Amygdala (tissue), 56 donors: ENCODE measurements at regions not wholly inside any gene's neighbourhood (a gene's known extent, or its start where the extent isn't known, plus 50 kb on each side); places are given as distances from the start of the nearest gene placed in this dataset.
A peak's percentile ranks its signal among the peaks of the same experiment; 100 is the strongest.

Source experiments
- DNase-seq, 56 donors: peaks; one replicate each; lab custom pipeline; 2025; lab: John Stamatoyannopoulos, UW

DNA sequence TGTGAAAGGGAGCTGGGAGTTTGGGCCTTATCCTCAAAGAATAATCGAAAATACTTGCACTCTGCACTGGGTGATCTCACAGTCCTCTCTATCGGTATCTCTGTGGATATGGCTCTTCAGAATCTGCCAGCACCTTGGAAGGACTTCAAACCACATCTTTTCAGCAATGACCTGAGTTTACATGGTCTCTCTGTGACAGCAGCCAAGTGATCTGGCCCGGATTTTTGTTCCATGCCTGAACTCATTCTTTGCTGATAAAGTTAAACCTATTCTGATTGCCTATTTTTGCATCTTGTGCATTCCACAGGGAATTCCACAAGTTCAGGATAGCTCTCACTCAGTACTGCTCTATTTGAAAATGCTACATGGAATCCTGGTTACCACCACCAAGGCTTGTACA lies 98.9 kb downstream of the HDGFL1 start:
- DNase-seq = no peak

DNA sequence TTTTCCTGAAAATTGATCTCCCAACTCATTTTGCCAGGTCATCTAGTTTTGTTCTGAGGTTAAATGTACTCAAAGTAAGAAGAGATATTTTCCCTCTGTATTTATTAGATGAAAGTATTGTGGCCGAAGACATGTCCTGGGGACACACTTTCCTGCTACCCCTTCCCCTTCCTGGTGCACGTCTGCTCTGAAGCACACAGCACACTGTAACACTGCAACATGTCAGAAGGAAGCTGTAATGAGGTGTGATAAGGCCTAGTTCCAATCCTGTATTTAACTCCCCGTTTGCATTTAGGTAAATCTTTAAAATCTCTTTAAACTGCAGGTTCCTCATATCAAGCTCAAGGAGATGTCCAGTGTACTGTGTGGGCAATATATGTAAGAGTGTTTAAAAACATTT lies 99.4 kb downstream of the HDGFL1 start:
- DNase-seq = no peak

DNA sequence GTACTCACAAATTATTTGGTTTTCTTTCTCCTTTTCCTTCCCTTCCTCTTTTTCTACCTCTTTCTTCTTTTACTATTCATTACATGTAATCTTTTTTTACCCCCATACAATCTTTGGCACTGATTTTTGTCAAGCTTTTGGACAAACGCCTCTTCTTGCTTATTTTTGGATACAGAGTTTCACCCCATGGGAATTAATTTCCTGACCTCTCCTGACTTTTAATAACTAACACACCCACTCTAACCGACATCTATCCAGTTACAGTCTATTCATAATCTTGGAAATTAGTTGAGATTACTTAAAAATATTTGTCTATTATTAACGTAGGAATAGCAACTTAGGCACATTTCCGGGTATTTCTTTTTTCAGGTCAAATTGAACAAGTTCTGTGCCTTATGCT lies 101.2 kb downstream of the HDGFL1 start:
- DNase-seq = no peak

DNA sequence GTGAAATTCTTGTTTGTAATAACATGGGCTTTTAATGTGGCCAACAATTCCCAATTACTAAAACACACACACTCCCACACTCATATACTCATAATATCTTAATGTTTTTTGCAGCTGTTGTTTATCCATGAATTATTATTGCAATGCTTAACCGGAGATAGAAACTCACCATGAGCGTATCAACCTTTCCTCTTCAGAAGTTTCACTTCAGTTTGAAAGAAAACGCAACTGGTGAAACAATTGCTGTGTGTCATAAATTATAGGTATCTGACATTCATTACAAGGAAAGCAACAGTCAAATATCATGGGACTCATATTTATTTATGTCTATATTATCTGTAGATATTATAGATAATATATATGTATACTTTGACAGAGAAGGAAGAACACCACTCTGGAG lies 104.1 kb downstream of the HDGFL1 start:
- no peak for DNase-seq

DNA sequence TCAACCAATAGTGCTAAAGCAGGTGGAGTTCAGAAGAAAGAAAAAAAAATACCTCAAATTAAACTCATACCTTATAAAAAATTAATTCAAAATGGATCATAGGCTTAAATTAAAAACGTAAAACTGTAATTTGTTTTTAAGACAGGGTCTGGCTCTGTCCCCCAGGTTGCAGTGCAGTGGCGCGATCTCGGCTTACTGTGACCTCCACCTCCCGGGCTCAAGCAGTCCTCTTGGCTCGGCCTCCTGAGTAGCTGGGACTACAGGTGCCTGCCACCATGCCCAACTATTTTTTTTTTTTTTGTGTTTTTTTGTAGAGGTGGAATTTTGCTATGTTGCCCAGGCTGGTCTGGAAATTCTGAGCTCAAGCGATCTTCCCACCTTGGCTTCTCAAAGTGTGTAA lies 111.6 kb downstream of the HDGFL1 start:
- DNase-seq = no peak

DNA sequence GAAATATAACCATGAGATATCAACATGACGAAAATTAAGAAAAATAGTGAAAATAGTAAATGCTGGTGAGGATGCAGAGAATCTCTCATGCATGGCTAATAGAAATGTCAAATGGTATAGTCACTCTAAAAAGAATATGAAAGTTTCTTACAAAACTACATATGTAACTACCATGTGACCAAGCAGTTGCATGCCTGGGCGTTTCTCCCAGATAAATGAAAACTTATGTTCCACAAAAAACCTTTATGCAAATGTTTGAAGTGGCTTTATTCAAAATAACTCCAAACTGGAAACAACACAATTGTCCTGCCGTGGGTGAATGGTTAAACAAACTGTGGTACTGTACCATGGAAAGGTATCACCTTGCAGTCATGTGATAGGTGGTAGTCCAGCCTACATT lies 112.4 kb downstream of the HDGFL1 start:
- no peak for DNase-seq

DNA sequence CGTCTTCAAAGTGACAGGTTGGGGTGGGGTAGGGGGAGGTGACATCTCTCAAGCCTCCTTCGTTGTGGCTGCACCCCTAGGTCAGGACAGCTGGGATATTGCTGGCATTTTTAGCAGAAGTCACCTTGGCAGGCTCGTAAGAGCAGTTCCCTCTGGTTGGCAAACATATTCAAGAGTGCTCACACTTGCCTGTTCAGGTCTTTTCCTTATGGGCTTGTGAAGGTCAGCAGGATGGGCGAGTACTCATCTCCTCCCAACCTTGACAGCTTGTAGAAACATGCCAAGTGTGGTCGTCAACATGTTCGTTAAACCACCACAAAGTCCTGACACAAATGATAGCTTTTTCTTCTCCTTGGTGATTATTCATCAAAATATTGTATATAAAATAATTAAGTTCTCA lies 113.6 kb downstream of the HDGFL1 start:
- no peak for DNase-seq

DNA sequence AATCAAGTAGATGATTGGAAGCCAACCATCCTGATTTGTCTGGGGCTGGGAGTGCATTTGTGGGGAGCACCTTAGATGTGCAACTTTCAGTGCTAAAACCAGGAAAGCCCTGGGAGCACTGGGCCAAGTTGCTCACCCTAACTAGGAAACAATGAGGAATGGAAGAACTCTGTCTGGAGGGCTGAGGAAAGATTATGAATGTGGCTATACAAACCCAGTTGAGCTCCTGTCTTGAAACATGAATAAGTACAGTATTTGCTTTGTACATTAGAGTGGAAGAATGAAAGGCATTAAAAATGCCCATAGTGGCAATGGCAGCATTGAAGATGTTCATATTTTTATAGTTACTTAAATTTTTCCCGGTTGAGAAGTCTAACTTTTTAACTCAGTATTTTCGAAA lies 121.1 kb downstream of the HDGFL1 start:
- no peak for DNase-seq

DNA sequence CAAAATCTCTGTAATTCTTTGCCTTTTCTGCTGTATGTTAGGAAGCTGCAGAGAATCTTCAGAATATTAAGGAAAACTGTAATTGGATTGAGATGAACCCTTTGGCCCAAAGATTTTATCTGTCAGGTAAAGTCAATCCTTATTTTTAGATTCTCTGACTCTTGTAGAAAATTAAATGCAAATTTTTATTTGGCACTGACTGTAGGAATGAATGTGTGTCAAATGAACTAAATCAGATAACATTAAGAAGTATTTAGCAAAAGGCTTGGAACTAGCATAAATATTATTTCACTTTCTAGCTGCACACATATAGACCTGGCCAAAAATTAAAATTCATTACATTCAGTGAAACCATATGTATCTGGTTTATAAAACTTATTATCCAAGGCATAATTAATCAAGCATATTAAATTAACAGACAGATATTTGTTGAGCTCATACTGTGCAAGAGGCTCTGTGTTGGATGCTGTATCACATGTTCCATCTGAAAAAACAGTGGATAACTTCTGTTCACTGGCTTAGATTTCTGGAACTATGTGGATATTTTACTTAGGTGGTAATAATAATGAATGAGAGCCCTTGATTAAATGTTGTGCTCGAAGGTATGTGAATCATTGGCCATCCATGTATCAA lies 124.8 kb downstream of the HDGFL1 start:
- no peak for DNase-seq

DNA sequence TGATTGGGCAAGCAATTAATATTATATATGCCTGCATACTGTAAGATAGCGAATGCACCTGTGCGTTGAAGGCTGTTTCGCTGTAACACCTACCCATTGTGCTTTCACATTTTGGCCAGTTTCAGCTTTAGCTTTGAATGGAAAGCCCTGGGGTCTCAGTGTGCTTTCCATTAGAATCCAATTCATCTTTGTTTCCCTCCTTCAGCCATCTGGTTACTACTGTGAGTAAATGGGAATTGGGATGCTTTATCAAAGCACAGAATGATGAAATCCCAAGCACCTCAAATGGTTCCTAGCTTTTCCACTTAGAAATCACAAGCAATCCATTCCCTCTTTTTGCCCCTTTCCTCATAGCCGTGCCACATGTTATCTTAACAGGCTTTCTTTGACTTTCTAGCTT lies 127.1 kb downstream of the HDGFL1 start:
- DNase-seq = no peak

DNA sequence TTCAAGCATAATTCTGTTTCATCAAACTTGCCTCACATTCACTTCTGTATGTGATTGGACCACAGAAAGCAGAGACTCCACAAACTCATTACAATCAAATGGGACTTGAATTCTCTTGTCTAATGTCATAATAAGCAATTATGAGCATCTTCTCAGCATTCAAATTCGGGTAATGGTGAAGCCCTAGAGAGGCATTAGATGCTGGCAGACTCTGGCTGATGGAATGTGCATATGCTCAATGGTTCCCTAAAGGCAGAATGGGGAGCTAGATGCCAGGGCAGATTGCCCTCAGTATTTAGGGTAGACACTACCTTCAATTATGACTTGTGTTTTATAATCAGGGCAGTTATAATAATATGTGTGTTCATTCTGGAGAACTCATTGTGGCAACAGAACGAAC lies 127.9 kb downstream of the HDGFL1 start:
- no peak for DNase-seq

DNA sequence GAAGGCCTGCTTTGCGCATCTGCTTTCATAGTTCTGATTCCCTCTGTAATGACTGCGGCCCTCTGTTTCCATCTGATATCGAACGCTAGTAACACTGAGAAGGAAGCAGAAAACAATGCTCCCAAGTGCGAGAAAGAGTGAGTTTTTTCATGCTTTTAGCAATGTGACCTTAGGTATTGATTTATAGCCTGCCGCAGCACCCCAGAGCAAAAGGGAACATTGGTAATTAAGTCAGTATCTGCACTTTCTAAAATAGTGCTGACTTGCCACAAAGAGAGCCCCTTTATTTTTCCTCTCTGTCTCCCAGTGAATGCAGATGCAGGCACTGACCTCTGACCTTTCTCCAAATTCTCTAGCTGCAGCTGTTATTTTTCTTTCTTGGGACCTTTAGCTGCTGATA lies 129.8 kb downstream of the HDGFL1 start:
- DNase-seq = no peak

DNA sequence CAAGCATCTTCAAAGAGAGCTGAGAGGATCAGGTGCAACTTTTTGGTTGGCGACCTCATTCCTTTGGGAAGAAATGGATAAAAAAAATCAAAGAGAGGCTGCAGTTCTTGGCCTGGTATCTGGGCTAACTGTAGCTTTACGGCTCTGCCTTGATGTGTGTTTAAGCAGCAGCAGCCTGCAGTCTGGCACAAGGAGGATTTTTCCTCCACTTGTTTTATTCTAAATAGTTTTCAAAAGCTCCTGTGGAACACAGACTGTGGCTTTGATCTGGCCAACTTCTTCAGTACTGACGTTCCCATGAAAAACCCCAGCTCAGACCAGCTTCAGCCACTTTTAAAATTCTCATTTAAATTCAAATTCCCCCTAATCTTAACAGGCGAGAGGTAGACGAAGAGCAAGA lies 137.3 kb downstream of the HDGFL1 start:
- no peak for DNase-seq

DNA sequence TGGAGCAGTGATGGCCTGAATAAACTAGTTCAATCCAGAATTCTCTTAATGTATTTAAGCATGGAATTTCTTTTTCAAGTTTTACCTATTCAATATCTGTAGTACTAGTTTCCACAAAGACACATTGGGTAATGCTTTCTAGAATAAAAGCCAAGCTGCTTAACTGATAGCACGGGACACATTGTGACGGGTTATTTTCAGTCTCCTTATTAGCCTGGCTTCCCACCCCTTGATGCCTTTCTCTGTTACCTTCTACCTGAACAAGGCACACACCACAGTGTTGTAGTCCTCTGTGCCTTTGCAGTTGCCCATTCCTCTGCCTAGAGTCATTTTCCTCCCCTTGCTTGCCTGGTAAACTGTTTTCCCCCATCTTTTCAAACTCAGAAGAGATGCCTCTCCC lies 139.1 kb downstream of the HDGFL1 start:
- DNase-seq = no peak

DNA sequence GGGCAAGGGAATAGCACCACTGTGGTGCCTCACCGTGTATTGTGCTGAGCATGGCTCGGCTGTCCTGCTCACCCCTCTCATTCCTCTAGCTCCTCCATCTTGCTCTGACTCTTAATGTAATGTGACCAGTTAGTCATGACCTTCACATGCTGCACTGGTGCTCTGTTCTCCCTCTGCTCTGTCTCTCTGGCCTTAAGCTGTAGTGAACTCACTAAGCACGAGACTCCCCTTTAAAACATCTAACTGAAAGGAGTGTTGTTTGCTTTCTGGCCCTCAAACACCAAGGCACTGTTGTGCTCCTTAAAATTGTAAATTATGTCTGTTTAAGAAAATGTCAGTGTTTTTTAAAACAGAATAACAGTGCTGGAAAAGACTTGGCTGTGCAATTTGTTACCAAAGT lies 140.4 kb downstream of the HDGFL1 start:
- DNase-seq = peak in 3 of 56 donors; percentile 1 to 10 (median 10)

DNA sequence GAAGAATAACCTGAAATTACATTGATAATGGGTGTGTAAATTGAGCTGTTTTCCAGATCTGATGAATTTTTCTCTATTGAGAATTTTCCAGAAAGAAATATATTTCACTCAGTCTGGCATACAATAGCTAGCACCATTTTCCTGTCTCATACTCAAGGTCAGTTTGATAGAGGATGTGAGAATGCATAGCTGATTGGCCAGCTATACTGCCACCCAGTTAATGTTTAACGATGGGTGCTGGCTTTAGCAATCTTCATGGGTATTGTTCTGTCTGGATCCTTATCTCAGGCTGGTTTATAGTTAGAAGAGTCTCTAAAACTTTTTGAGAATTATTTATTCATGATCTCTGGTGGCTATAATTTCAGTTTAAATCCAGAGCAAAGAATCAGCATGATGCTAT lies 147.4 kb downstream of the HDGFL1 start:
- DNase-seq = no peak

DNA sequence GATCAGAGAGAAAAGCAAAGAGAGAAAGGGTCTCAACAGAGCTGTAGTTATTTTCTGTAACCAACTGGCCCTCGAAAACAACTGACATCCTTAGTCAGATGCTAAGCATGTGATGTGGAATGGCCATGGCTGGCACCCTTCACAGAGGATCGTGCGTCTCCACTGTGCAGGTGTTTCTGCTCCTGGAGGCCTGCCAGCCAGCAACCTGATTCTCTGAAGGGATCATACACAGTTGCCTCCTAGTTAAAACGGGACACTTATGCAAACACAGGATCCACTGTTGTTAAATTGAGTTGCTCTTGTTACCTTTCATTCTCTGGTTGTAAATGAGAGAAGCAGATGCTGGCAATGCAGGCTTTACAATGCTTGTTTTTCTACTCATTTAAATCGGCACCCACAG lies 148.5 kb downstream of the HDGFL1 start:
- DNase-seq = peak in 1 of 56 donors; percentile 12

DNA sequence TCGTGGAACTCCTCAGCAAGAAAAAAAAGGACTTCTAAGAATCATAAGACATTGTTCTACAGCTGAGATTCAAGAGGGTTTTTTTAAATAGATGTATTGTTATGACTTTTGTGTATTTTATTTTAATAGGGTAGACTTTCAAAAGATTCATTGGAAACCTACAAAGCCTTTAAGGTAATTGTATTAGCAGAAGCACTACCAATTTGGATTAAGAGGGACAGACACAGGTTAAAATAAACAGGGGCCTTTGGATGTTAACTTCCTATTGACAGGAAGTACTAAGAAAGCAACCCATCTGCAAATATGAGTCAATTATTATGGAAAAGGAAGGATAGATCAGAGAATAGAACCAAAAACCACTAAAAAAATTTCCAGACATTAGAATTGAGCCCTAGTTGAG lies 153.5 kb downstream of the HDGFL1 start:
- no peak for DNase-seq

DNA sequence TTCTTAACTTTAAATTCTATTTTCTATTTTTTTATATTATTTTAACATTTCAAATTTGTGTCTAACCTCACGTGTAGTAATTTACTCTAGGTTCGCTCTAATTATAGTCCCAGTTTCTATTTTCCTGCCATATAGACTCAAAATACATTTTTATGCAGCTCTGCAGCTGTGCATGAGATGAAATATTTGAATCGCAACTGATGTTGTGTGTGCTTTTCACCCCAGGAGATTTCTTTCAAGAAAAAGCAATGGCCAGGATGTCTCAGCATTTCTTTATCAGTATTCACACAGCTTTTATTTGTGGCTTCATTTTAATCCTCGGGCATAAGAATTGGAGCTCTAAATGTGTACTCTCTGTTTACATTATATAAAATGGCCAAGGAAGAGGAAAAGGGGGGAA lies 157.6 kb downstream of the HDGFL1 start:
- no peak for DNase-seq

DNA sequence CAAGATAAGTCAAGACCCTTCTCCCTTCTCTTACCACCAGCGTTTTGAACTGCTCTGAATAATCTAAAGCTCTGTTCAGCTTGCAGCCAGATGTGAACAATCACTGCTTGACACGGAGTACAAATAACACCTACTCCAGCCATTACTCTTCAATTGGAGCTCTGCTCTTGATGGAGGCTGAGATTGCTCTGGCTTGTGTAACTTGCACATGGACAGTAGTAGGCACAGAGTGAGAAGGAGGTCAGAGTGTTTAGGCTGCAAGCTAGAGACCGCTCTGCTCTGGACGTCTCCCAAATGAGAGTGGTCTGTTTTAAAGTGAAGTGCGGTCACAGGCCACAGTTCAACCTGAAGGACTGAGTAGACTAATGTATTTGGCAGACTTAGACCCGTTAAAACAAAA lies 158.3 kb downstream of the HDGFL1 start:
- no peak for DNase-seq

DNA sequence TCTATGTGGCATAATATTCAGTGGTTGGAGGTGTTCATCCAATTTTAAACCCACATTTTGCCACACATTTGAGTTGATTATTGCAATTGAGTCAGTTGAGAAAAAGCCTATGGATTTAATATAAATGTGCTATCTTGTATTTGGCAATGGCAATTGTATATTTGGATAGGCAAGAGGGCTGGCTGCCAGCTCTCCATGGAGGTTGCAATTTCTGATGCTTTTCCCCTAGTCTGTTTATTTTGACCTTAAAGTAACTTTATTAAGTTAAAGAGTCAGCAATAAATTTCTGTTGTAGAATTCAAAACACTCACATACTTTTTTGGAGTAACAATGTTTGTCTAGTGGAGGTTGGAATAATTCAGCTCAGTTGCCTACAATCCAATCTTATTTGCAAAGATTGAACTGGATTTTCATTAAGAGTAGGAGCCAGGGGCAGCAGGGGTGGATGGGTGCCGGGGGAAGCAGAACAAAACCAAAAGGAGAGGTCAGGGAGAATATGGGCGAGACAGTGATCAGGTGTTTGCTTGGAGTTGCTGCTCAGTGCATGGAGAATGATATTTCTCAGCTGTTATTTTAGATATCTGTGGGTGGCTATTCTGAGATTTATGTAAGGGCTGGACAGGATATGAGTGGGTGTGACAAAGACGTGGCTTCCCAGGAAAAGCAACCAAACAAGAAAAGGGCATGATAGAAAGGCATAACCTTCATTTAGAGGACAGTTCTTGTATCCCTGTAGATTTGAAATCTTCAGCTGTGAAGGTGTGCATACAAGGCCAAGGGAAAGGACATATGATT lies 163.0 kb downstream of the HDGFL1 start:
- DNase-seq = no peak

DNA sequence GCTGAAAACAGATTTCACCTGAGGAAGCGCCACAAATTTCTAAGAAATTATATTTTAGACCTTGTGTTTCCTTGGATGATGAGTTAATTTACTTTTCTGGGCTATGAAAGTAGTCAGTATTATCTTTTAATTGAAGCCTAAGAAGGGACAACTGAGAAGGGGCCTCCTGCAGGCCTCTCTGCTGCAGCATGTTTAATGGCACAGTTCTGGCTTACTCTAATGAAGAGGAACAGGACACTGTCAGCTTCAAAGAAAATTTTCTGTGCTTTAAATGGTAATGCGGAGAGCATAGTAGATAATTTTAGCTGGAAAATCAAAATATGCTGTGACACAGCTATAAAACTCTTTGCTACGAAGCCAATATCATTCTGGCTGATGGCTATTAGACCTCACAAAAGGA lies 167.4 kb downstream of the HDGFL1 start:
- DNase-seq = no peak

DNA sequence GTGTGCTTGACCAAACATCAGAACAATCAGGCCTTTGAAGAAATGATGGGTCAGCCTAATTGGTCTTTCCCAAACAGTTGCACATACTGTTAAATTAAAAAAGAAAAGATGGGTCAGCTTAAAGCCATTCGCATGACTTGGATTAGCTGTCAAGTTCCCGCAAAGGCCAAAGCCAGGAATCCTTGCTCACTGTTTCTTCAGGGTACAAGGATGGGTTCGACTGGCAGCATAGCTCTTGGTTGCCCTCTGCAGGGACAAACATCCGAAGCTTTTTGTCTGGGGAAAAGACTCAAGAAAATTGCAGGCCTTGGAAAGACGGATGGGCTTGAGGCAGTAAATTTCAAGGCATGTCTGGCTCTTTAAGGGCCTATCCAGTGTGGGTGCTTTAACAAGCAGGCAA lies 168.0 kb downstream of the HDGFL1 start:
- DNase-seq = peak in 47 of 56 donors; percentile 1 to 81 (median 22)
